Effector memory CD4-positive, alpha-beta T cell (primary cell): ENCODE measurements at regions not wholly inside any gene's neighbourhood (a gene's known extent, or its start where the extent isn't known, plus 50 kb on each side); places are given as distances from the start of the nearest gene placed in this dataset.

Source experiments
- DNase-seq, 3 donors: peaks; one replicate each; pipeline ENCODE4 v3.0.0-alpha.2; 2020
- H3K27ac ChIP-seq: 2 replicates; pipeline ENCODE4 v1.7.0; 2013; ENCODE audit warnings: mild to moderate bottlenecking, low read length, moderate library complexity; ENCODE audit not compliant: insufficient read depth, poor library complexity, severe bottlenecking
- H3K27me3 ChIP-seq: replicated peaks from 2 replicates; pipeline ENCODE4 v1.7.0; 2013; ENCODE audit warnings: mild to moderate bottlenecking, low read length; ENCODE audit not compliant: insufficient read depth, control insufficient read depth, poor library complexity, severe bottlenecking
- H3K36me3 ChIP-seq: 2 replicates; pipeline ENCODE4 v1.7.0; 2013; ENCODE audit warnings: mild to moderate bottlenecking, low read length, moderate library complexity; ENCODE audit not compliant: control insufficient read depth, insufficient read depth
- H3K4me1 ChIP-seq: 2 replicates; pipeline ENCODE4 v1.7.0; 2013; ENCODE audit warnings: low read length, mild to moderate bottlenecking; ENCODE audit not compliant: control insufficient read depth, insufficient read depth, poor library complexity, severe bottlenecking
- H3K4me3 ChIP-seq: 2 replicates; pipeline ENCODE4 v1.7.0; 2013; ENCODE audit warnings: low read length, low read depth, mild to moderate bottlenecking; ENCODE audit not compliant: insufficient read depth, poor library complexity, severe bottlenecking
- H3K9me3 ChIP-seq: 2 replicates; pipeline ENCODE4 v1.7.0; 2013; ENCODE audit warnings: mild to moderate bottlenecking, low read length, moderate library complexity; ENCODE audit not compliant: control insufficient read depth

DNA sequence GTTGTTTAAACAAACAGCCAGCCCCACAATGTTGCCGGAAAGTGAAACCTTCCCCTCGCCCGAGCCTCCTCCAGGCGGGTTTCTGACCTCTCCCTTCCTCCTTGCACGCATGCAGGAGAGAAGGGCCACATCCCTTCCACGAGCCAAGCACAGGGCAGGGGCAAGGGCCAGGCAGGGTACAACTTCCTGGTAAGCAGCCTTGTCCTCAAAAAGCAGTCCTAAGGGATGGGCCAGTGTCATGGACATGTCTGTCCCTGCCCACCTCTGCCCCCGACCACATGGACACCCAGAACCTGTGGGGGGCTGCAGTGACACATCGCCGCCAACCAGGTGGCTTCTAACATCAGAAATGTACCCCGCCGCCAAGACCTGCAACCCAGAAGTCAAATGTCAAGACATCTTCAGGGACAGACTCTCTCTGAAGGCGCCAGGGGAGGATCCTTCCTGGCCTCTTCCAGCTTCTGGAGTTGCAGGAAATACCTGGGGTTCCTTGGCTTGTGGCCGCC, 145.3 kb downstream of the CRYBB2 start:
- H3K27ac ChIP-seq: no peak overlapping the region
- no peaks in the 10 kb centered on the region for H3K4me1 ChIP-seq
- H3K36me3 ChIP-seq: peaks cover 4% of the 10 kb centered on the region
- no peaks in the 10 kb centered on the region for H3K9me3 ChIP-seq
- no peaks in the 10 kb centered on the region for H3K27me3 ChIP-seq
- DNase-seq: no peak
- H3K4me3 ChIP-seq: no peak overlapping the region

DNA sequence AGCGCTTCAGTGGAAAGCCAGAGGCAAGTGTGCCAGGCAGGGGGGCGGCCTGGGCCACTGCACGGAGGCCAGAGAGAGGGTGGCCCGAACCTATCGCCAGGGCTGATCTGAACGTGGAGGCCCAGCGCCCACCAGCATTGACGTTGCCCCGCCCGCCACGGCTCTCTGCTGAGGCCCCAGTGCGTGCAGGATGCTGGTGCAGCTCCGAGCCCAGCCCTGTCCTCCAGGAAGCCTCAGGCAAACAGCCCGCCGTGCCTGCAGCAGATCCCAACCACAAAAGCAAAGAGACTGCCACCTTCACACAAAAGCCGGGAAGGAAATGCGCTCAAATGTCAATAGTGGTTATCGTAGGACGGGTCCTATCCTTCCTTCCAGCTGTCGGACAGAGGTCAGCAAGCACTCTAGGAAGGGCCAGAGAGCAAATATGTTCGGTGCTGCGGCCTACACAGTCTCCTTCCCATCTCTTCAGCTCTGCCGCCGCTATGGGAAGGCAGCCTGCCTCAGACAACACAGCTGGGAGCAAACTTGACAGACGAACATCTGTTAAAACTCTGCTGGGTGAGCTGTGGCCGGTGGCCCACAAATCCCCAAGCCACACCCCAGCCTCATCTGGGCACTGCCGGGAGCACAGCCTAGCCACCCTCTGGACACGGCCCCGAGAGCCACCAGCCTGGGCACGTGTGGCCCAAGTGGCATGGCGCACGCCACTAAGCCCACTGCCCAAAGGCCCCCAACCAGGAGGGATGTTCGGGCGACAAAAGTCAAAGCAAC, 146.2 kb downstream of the CRYBB2 start:
- no peak for DNase-seq
- H3K36me3 ChIP-seq: no peaks in the 10 kb centered on the region
- no peaks in the 10 kb centered on the region for H3K9me3 ChIP-seq
- no peaks in the 10 kb centered on the region for H3K4me1 ChIP-seq
- no peak overlapping the region for H3K27ac ChIP-seq
- H3K4me3 ChIP-seq: no peak overlapping the region
- no peaks in the 10 kb centered on the region for H3K27me3 ChIP-seq

DNA sequence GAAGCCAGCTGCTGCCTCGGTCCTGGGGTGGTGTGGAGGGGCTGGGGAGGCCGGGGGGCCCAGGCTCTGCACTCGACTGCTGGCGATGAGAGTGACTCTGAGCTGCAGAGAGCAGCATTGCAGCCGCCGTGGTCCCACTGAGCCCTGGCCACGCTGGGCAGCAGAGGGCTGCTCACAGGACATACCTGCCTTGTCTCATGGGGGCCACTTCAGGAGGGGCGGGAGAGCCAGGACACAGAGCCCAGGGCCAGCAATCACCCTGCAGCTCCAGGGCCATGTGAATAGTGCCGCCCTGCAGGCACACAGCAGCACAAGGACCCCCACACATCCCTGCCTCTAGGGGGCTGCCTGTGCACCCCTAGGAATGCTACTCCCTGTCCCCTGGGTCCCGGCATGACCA, 147.0 kb downstream of the CRYBB2 start:
- Histone ChIP-seq H3K9me3 (no peaks in the 10 kb centered on the region), H3K4me1 (no peaks in the 10 kb centered on the region), H3K36me3 (no peaks in the 10 kb centered on the region), H3K4me3 (no peak overlapping the region), H3K27me3 (no peaks in the 10 kb centered on the region), H3K27ac (no peak overlapping the region)
- no peak for DNase-seq

DNA sequence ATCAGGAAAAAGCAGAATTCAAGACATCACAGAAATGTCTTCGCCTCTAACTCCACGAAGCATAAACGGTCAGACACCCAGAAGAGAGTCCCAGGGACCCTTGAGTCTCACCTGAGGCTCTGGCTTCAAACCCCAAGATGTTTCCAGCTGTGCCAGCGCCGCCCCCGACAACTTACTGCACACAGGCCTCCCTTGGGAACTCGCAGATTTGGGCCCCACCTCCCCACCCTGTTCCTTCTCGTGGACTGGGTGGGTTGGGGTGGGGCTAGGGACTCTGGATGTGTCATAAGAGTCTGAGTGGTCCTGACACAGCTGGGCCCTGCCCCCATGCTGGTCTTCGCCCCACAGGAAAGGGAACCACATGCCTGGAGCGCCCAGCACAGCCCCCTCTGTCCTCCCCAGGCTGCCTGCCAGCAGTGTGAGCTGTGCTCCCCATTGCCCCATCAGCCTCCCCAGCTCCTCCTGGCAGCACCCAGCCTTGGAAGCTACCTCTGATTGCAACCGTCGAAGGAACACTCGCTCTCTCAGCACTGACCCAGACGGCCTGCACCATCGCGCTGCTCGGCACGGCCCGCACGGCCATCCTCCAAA, 147.5 kb downstream of the CRYBB2 start:
- H3K36me3 ChIP-seq: no peaks in the 10 kb centered on the region
- H3K4me1 ChIP-seq: no peaks in the 10 kb centered on the region
- H3K27ac ChIP-seq: no peak overlapping the region
- no peaks in the 10 kb centered on the region for H3K27me3 ChIP-seq
- H3K9me3 ChIP-seq: no peaks in the 10 kb centered on the region
- no peak overlapping the region for H3K4me3 ChIP-seq
- no peak for DNase-seq

DNA sequence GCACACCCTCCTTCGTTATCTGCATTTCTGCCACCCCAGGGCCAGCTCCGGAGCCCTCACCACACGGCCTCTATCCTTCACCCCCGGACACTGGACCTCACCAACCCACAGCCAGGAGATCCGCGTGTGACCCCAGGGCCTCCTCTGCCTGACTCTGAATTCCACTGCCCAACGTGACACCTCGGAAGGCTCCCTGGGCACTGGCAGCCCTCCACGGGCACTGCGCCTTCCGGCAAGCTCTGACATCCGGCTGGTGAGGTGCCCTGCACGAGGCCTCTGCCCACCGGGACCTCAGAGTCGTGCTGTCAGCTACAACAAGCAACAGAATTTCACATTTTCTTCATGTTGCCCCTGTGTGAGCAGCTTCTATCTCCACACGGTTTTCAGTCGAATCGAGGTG, 148.3 kb downstream of the CRYBB2 start:
- Histone ChIP-seq H3K36me3 (no peaks in the 10 kb centered on the region), H3K9me3 (no peaks in the 10 kb centered on the region), H3K27ac (no peak overlapping the region), H3K4me3 (no peak overlapping the region), H3K27me3 (no peaks in the 10 kb centered on the region), H3K4me1 (no peaks in the 10 kb centered on the region)
- DNase-seq: no peak

DNA sequence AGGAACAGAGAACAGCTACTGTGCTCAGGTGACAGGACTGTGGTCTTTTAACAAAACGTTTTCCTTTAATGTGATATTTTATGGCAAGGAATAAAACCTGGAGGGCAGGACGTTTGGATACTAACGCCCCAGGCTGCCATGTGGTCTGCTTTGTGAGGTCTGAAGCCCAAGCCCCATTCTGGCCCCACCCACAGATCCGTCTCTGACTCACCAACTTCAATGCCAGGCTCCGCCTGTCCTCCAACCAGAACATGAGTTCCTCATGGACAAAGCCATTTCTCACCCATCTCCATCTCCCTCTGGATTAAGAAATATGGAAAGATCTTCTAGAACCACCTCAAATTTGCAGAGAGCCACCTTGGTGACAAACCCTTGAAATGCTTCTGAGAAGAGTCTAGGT, 148.8 kb downstream of the CRYBB2 start:
- Histone ChIP-seq H3K9me3 (no peaks in the 10 kb centered on the region), H3K27ac (no peak overlapping the region), H3K27me3 (no peaks in the 10 kb centered on the region), H3K36me3 (peaks cover 3% of the 10 kb centered on the region), H3K4me1 (no peaks in the 10 kb centered on the region), H3K4me3 (no peak overlapping the region)
- DNase-seq: no peak

DNA sequence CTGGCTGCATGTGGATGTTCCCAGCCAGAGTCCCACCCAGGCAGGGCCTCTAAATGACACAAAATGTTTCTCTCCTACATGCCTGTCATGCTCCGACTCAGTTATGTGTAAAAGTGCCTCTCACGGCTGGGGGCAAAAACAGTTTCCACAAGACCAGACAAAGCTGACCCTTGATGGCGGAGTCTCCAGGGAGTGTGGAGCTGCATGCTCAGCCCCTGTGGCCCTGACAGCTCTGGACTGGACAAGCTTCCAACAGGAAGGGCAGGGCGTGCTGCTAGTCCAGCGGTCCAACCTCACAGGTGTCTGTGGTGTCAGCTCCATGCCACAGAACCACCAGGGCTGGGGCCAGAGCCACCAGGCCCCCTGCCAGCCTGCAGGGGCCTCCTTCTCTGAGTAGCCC, 149.6 kb downstream of the CRYBB2 start:
- DNase-seq: no peak
- H3K27me3 ChIP-seq: no peaks in the 10 kb centered on the region
- no peaks in the 10 kb centered on the region for H3K9me3 ChIP-seq

DNA sequence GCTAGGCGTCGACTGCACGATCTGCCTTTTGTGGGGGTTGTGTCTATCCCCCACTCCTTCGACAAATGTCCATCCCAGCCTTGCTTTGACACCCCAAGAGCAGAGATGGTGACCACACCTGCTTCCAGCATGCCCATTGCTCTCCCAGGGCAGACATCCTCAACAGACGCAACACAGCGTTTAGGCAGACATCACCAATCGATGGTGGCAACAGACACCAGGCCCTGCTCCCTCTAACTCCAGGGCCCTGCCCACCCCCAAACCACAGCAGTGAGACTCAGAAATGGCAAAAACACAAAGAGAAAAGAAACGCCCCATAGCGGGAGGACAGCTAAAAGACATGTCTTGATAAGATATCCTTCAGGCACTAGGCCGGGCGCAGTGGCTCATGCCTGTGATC, 150.9 kb downstream of the CRYBB2 start:
- no peaks in the 10 kb centered on the region for H3K27me3 ChIP-seq
- no peaks in the 10 kb centered on the region for H3K4me1 ChIP-seq
- no peak overlapping the region for H3K27ac ChIP-seq
- no peaks in the 10 kb centered on the region for H3K9me3 ChIP-seq
- H3K4me3 ChIP-seq: no peak overlapping the region
- peaks cover 3% of the 10 kb centered on the region for H3K36me3 ChIP-seq
- no peak for DNase-seq

More for the DNA sequence above, 149.6 kb downstream of the CRYBB2 start:
- Histone ChIP-seq H3K36me3 (peaks cover 3% of the 10 kb centered on the region), H3K4me3 (no peak overlapping the region), H3K4me1 (no peaks in the 10 kb centered on the region), H3K27ac (no peak overlapping the region)

DNA sequence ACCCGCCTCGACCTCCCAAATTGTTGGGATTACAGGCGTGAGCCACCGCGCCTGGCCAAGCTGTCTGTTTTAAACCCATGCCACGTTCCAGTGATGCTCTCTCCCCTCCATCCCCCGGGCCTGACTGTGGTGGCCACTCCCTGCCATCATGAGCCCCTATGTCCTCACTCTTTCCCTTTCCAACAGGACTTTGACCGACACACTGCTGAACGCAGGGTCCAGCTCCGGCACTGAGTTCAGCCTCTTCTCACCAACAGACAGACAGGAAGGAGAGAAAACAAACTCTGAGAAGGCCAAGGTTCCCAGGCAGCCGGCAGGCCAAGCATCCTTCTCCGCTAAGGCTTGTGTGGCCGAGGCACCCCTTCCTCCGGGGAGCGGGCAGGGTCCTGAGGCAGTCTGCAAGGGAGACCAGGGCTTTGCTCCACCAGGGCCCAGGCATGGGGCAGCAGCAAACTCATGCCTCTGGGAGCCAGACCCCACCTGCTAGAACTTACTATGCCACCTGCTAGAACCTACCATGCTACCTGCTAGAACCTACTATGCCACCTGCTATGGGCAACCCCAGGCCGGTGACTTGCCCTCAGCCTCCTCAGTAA, 152.7 kb downstream of the CRYBB2 start:
- Histone ChIP-seq H3K27me3 (no peaks in the 10 kb centered on the region), H3K4me1 (no peaks in the 10 kb centered on the region), H3K9me3 (no peaks in the 10 kb centered on the region), H3K27ac (no peak overlapping the region), H3K36me3 (peaks cover 3% of the 10 kb centered on the region), H3K4me3 (no peak overlapping the region)
- no peak for DNase-seq

DNA sequence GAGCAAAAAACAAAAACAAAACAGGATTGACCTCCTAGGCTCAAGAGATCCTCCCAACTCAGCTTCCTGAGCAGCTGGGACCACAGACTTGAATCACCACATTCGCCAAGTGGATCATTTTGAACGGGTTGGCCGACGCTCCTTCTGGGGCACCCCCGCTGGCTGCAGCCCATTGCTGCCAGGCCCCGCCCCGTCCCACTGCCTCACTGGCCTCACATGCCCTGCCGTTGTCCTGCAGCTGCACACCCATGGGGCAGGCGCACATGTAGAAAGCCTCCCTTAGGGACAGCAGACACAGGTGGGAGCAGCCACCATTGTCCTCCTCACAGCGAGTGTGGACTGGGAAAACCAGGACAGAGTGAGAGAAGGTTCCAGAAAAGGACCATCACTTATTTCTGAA, 154.5 kb downstream of the CRYBB2 start:
- Histone ChIP-seq H3K27ac (no peak overlapping the region), H3K36me3 (peaks cover 3% of the 10 kb centered on the region), H3K4me1 (no peaks in the 10 kb centered on the region), H3K9me3 (no peaks in the 10 kb centered on the region), H3K4me3 (no peak overlapping the region), H3K27me3 (no peaks in the 10 kb centered on the region)
- no peak for DNase-seq
